BJ (cell line): ENCODE measurements at regions not wholly inside any gene's neighbourhood (a gene's known extent, or its start where the extent isn't known, plus 50 kb on each side); places are given as distances from the start of the nearest gene placed in this dataset.
A peak's percentile ranks its signal among the peaks of the same experiment; 100 is the strongest.
"Not testable (repeated sequence)": the region's sequence is repeated elsewhere in the genome, so short reads cannot be mapped to it uniquely, and the experiment has no call there.

ENCODE experiments used
- CTCF ChIA-PET: fragments of 350-600 bp; formaldehyde crosslinking; extraction: SDS; loops from one replicate; lab custom pipeline; 2021; ENCODE audit warnings: antibody characterized with exemption, inconsistent platforms; lab: Yijun Ruan, JAX
- POLR2A ChIA-PET: fragments of 300-600 bp; sonication (Branson Sonifier 250); formaldehyde crosslinking; extraction: SDS; loops from one replicate; lab custom pipeline; 2021; ENCODE audit warnings: antibody characterized with exemption; lab: Charles Lee
- DNase-seq: peaks from one replicate; pipeline ENCODE4 v3.0.0-alpha.2; 2011; ENCODE audit warnings: low read depth
- H3K27me3 ChIP-seq: 2 replicates; pipeline ENCODE4 v1.6.0; 2011; ENCODE audit warnings: low read length; ENCODE audit not compliant: control insufficient read depth, insufficient read depth
- H3K36me3 ChIP-seq: 2 replicates; pipeline ENCODE4 v1.5.1; 2011; ENCODE audit warnings: low read length; ENCODE audit not compliant: control insufficient read depth, insufficient read depth
- H3K4me3 ChIP-seq: 2 replicates; pipeline ENCODE4 v1.5.1; 2011; ENCODE audit warnings: low read depth, mild to moderate bottlenecking, control low read depth, low read length
- TF ChIP-seq, protein P1 (sequence below): IDR thresholded peaks from 2 replicates; pipeline ENCODE4 v1.5.1; 2011; ENCODE audit warnings: low read depth, mild to moderate bottlenecking, control low read depth, inconsistent platforms, low read length, moderate library complexity; ENCODE audit not compliant: insufficient read depth

DNA sequence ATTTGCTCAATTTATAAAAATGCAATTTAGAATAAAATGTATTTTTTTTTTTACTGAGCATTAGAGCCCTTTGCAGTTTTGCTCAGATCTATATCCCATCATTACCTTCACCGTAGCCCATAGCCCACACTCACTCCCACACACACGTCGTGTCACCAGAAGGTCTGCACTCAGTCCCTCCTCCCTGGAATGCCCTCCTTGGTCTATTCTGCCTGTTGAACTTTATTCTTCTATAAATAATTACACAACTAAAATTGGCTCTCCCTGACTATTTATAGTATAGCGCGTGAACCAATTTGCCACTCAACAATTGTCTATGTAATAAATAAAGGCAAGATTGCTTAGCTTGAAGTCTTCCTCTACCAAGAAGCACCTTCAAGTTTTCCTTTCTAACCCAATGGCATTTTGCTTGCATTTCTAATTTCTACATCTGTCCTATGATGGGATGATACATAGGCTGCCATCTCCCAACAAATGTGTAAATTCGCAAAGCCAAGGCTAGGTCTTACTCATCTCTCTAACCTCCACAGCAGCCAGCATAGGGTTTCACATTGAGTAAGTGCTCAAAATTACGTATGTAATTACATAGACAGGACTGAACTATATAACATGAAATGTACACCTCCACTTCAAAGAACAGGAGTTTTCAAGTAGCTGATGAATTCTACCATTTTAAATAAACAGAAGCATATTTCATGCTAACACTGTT lies 172.0 kb upstream of the HES1 start:
- ChIA-PET POLR2A (no interaction called here), CTCF (no interaction called here)
- Histone ChIP-seq H3K27me3 (peaks cover 26% of the 10 kb centered on the region), H3K4me3 (no peak overlapping the region), H3K36me3 (no peaks in the 10 kb centered on the region)
- DNase-seq: no peak
- TF ChIP-seq, protein P1, sequence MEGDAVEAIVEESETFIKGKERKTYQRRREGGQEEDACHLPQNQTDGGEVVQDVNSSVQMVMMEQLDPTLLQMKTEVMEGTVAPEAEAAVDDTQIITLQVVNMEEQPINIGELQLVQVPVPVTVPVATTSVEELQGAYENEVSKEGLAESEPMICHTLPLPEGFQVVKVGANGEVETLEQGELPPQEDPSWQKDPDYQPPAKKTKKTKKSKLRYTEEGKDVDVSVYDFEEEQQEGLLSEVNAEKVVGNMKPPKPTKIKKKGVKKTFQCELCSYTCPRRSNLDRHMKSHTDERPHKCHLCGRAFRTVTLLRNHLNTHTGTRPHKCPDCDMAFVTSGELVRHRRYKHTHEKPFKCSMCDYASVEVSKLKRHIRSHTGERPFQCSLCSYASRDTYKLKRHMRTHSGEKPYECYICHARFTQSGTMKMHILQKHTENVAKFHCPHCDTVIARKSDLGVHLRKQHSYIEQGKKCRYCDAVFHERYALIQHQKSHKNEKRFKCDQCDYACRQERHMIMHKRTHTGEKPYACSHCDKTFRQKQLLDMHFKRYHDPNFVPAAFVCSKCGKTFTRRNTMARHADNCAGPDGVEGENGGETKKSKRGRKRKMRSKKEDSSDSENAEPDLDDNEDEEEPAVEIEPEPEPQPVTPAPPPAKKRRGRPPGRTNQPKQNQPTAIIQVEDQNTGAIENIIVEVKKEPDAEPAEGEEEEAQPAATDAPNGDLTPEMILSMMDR: no peak

DNA sequence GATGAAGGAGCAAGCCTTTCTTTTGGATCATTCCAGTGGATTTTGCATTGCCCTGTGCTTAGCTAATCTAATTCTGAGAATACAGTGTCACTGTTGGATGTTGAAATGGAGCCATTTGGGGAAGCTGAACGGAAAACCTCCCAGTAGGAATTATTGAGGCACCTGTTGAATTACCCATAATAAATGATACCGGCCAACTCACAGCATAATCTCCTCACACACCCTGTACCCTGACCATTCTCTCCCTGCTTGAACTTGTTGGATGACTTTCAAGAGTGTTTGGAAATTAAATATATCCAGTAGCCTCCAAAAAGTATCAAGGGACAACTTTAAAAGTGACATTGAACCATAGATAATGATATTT lies 171.4 kb upstream of the HES1 start:
- ChIA-PET CTCF (no interaction called here), POLR2A (no interaction called here)
- DNase-seq: no peak
- no peaks in the 10 kb centered on the region for H3K36me3 ChIP-seq
- peaks cover 24% of the 10 kb centered on the region for H3K27me3 ChIP-seq
- H3K4me3 ChIP-seq: no peak overlapping the region
- TF ChIP-seq, protein P1: no peak

DNA sequence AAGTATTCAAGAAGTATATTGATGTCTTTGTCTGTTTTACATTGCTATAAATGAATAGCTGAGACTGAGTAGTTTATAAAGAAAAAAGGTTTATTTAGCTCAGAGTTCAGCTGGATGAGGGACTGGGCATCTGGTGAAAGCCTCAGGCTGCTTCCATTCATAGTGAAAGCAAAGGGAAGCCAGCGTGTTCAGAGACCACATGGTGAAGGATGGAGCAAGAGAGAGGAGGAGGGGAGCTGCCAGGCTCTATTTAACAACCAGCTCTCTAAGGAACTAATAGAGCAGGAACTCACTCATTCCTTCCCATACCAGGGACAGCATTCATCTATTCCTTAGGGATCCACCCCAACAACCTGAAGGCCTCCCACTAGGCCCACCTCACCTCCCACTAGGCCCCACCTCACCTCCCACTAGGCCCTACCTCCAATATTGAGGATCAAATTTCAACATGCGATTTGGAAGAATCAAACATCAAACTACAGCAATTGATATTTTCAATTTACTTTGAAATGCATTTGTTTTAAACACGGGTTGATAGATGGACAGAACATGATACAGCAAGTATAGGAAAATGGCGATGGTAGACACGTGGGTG lies 167.5 kb upstream of the HES1 start:
- POLR2A ChIA-PET: no interaction called here
- Histone ChIP-seq H3K4me3 (no peak overlapping the region), H3K27me3 (peaks cover 14% of the 10 kb centered on the region), H3K36me3 (no peaks in the 10 kb centered on the region)
- TF ChIP-seq, protein P1: no peak
- CTCF ChIA-PET: interaction anchor here (0.6 to 1.7 kb wide), 3 partner anchors 8 to 201 kb away, joined by 3 to 5 read pairs (median 3); no protein-coding TSS in a partner anchor
- no peak for DNase-seq

DNA sequence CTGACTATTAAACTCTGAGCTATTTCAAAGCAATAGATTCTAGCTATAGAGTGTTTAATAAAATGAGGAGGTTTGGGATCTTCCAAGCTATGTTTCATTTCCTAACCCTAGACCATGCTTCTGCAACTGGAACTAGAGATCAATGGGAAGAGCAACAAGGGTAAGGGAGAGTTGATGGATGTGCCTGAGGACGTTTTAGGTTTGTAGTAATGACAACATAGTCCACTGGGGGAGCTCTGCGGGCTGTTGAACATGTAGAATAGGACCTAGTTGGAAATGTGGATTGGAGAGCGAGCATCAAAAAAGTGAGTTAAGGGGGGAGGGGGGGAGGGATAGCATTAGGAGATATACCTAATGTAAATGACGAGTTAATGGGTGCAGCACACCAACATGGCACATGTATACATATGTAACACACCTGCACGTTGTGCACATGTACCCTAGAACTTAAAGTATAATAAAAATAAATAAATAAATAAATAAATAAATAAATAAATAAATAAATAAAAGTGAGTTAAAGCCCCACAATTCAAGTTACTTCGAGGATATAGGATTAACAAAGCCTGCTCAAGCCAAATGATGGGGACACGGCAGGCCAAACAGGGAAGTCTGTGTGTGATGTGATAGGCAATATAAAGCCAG lies 165.7 kb upstream of the HES1 start:
- POLR2A ChIA-PET: not testable (repeated sequence)

More for the DNA sequence above, 165.7 kb upstream of the HES1 start:
- H3K4me3 ChIP-seq, DNase-seq, H3K36me3 ChIP-seq: not testable (repeated sequence)
- TF ChIP-seq, protein P1: peak; percentile 56
- CTCF ChIA-PET: interaction anchor here (0.6 to 1.7 kb wide), 6 partner anchors 10 to 189 kb away, joined by 3 to 5 read pairs (median 4); no protein-coding TSS in a partner anchor
- H3K27me3 ChIP-seq: peaks cover 21% of the 10 kb centered on the region
